Neural cell (in vitro differentiated cells): ENCODE measurements at regions not wholly inside any gene's neighbourhood (a gene's known extent, or its start where the extent isn't known, plus 50 kb on each side); places are given as distances from the start of the nearest gene placed in this dataset.

Experiments
- EZH2 ChIP-seq: fragments of 200-600, 300-800 bp; shearing (Covaris generic), sonication (generic); IDR thresholded peaks from 2 replicates; pipeline ENCODE4 v1.6.1; 2014; ENCODE audit warnings: antibody characterized with exemption, low read length, borderline replicate concordance, mild to moderate bottlenecking; ENCODE audit not compliant: insufficient read depth, poor library complexity, severe bottlenecking
- POLR2AphosphoS5 ChIP-seq: IDR thresholded peaks from 2 replicates; pipeline ENCODE4 v1.6.1; 2012
- REST ChIP-seq: IDR thresholded peaks from 2 replicates; pipeline ENCODE4 v1.6.1; 2012; ENCODE audit warnings: borderline replicate concordance
- SMC3 ChIP-seq: fragments of 450-650 bp; conservative IDR thresholded peaks from 2 replicates; pipeline ENCODE4 v1.6.1; 2014; ENCODE audit warnings: antibody characterized with exemption, mild to moderate bottlenecking, moderate library complexity; ENCODE audit not compliant: poor library complexity
- TAF1 ChIP-seq: IDR thresholded peaks from 2 replicates; pipeline ENCODE4 v1.6.1; 2012; ENCODE audit warnings: low read depth
- TF ChIP-seq, protein P1 (sequence below): fragments of 450-650 bp; IDR thresholded peaks from 2 replicates; pipeline ENCODE4 v1.5.1; 2014; ENCODE audit warnings: antibody characterized with exemption, mild to moderate bottlenecking, moderate library complexity; ENCODE audit not compliant: poor library complexity, severe bottlenecking

- TF ChIP-seq, protein P1, sequence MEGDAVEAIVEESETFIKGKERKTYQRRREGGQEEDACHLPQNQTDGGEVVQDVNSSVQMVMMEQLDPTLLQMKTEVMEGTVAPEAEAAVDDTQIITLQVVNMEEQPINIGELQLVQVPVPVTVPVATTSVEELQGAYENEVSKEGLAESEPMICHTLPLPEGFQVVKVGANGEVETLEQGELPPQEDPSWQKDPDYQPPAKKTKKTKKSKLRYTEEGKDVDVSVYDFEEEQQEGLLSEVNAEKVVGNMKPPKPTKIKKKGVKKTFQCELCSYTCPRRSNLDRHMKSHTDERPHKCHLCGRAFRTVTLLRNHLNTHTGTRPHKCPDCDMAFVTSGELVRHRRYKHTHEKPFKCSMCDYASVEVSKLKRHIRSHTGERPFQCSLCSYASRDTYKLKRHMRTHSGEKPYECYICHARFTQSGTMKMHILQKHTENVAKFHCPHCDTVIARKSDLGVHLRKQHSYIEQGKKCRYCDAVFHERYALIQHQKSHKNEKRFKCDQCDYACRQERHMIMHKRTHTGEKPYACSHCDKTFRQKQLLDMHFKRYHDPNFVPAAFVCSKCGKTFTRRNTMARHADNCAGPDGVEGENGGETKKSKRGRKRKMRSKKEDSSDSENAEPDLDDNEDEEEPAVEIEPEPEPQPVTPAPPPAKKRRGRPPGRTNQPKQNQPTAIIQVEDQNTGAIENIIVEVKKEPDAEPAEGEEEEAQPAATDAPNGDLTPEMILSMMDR = no peak
- TF ChIP-seq TAF1 (no peak), EZH2 (no peak), POLR2AphosphoS5 (no peak), REST (no peak), SMC3 (no peak)
Observed at GRCh38 chr13:79972066-79972569, 368.8 kb downstream of the SPRY2 start.
